ENCODE measurements at regions not wholly inside any gene's neighbourhood (a gene's known extent, or its start where the extent isn't known, plus 50 kb on each side); places are given as distances from the start of the nearest gene placed in this dataset.

GRCh38 chr15:29959384-29960137 is 123.2 kb upstream of the GOLGA8J start:
- FAIRE-seq = no peak
- DNase-seq (ENCODE audit: low spot score) = no peak

- FAIRE-seq = no peak
- DNase-seq (ENCODE audit: low spot score) = no peak
These were observed 130.0 kb upstream of the TJP1 start for GRCh38 chr15:29952225-29952624.

GRCh38 chr15:29945943-29946596 is 123.8 kb upstream of the TJP1 start:
- FAIRE-seq = peak; percentile 80
- DNase-seq (ENCODE audit: low spot score) = peak; percentile 70

GRCh38 chr15:29944925-29945324 is 122.7 kb upstream of the TJP1 start:
- FAIRE-seq = no peak
- DNase-seq (ENCODE audit: low spot score) = no peak

GRCh38 chr15:29942548-29942947 is 120.3 kb upstream of the TJP1 start:
- FAIRE-seq (no peak), DNase-seq (ENCODE audit: low spot score) (no peak)

- no peak for FAIRE-seq
- no peak for DNase-seq (ENCODE audit: low spot score)
These were observed 119.9 kb upstream of the TJP1 start for GRCh38 chr15:29942143-29942542.

GRCh38 chr15:29939404-29939803 is 117.1 kb upstream of the TJP1 start:
- FAIRE-seq (peak; percentile 70), DNase-seq (ENCODE audit: low spot score) (peak; percentile 63)

GRCh38 chr15:29938361-29939335 is 116.4 kb upstream of the TJP1 start:
- FAIRE-seq = no peak

GRCh38 chr15:29937956-29938355 is 115.7 kb upstream of the TJP1 start:
- DNase-seq (ENCODE audit: low spot score) (no peak), FAIRE-seq (no peak)

More at GRCh38 chr15:29938361-29939335, 116.4 kb upstream of the TJP1 start:
- no peak for DNase-seq (ENCODE audit: low spot score)

GRCh38 chr15:29936353-29937049 is 114.2 kb upstream of the TJP1 start:
- no peak for FAIRE-seq
- no peak for DNase-seq (ENCODE audit: low spot score)

- no peak for FAIRE-seq
These were observed 113.2 kb upstream of the TJP1 start for GRCh38 chr15:29935296-29936004.

GRCh38 chr15:29934251-29934650 is 112.0 kb upstream of the TJP1 start:
- peak; percentile 70 for FAIRE-seq

More at GRCh38 chr15:29935296-29936004, 113.2 kb upstream of the TJP1 start:
- no peak for DNase-seq (ENCODE audit: low spot score)

GRCh38 chr15:29933042-29933803 is 111.0 kb upstream of the TJP1 start:
- FAIRE-seq = no peak

More at GRCh38 chr15:29934251-29934650, 112.0 kb upstream of the TJP1 start:
- peak; percentile 68 for DNase-seq (ENCODE audit: low spot score)

GRCh38 chr15:29926083-29926388 is 103.8 kb upstream of the TJP1 start:
- DNase-seq (ENCODE audit: low spot score) (no peak), FAIRE-seq (no peak)

More at GRCh38 chr15:29933042-29933803, 111.0 kb upstream of the TJP1 start:
- DNase-seq (ENCODE audit: low spot score) = no peak

- peak; percentile 90 for FAIRE-seq
- peak; percentile 92 for DNase-seq (ENCODE audit: low spot score)
These were observed 103.2 kb upstream of the TJP1 start for GRCh38 chr15:29925227-29926082.

GRCh38 chr15:29924750-29925149 is 102.5 kb upstream of the TJP1 start:
- DNase-seq (ENCODE audit: low spot score) (peak; percentile 92), FAIRE-seq (peak; percentile 84)

- FAIRE-seq (no peak), DNase-seq (ENCODE audit: low spot score) (no peak)
These were observed 99.9 kb upstream of the TJP1 start for GRCh38 chr15:29922191-29922590.

- no peak for FAIRE-seq
- peak; percentile 95 for DNase-seq (ENCODE audit: low spot score)
These were observed 98.9 kb upstream of the TJP1 start for GRCh38 chr15:29921130-29921601.

- peak; percentile 94 for FAIRE-seq
- DNase-seq (ENCODE audit: low spot score) = peak; percentile 90
These were observed 98.2 kb upstream of the TJP1 start for GRCh38 chr15:29920515-29920914.

Data from RCC 7860 (cell line).